NCI-H748 (cell line): ENCODE measurements at regions not wholly inside any gene's neighbourhood (a gene's known extent, or its start where the extent isn't known, plus 50 kb on each side); places are given as distances from the start of the nearest gene placed in this dataset.

Experiments
- DNase-seq: peaks from one replicate; lab custom pipeline; 2025; ENCODE audit not compliant: unreplicated experiment; lab: John Stamatoyannopoulos, UW

DNA sequence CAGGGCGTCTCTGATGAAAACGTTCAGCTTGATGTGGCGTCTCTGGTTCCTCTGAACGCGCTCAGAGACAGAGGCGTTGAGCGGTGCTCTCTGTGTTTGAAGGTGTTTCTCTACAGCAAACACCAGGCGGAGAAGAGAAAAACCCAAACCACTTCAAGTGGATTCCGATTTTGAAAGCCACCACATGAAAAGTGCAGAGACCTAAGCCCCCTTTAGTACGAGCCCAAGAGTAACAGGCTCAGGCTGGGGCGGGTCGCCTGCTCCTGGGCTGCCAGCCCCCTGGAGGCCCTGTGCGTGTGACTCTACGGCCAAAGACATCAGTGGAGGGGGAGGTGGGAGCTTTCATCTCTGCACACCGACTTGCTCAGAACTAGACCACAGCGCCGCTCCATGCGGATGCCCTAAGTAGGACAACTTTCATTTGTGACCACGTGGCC, 328.4 kb downstream of the MAF start:
- DNase-seq, result no peak

DNA sequence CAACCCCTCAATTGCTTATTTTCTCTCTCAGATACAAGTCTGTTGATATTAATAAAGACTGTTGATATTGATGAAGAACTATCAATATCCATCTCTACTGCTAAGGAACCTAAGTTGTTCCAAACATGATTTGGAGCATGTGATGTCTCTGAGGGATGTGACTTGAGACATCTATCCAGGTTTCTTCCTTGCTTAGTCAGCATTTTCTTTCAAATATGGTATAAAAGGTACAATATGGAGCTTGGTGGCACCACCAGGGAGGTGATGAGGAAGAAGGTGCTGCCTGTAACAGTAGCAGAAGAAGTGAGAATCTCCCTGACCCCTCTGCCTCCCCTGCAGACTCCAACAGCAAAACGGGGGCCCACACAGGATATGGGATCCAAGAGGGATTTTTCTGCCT, 329.0 kb downstream of the MAF start:
- no peak for DNase-seq

DNA sequence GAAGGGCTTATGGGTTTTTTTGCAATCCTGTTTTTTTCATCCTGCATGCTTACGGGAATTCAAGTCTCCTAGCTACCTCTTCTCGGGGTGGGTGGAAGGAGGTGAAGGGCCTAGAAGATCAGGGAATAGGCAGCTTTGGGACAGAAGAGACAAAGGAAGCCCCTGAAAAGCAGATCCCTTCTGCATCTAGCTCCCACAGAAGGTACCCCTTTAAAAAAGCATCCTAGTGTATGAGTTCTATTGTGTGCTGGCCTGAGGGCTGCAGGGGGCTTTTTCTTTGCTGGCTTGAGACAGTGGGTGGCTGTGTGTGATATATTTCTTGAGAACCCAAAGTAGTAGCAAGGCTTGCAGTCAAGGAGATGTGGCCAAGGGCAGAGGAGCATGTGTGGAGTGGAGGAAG, 330.5 kb downstream of the MAF start:
- DNase-seq, result no peak

DNA sequence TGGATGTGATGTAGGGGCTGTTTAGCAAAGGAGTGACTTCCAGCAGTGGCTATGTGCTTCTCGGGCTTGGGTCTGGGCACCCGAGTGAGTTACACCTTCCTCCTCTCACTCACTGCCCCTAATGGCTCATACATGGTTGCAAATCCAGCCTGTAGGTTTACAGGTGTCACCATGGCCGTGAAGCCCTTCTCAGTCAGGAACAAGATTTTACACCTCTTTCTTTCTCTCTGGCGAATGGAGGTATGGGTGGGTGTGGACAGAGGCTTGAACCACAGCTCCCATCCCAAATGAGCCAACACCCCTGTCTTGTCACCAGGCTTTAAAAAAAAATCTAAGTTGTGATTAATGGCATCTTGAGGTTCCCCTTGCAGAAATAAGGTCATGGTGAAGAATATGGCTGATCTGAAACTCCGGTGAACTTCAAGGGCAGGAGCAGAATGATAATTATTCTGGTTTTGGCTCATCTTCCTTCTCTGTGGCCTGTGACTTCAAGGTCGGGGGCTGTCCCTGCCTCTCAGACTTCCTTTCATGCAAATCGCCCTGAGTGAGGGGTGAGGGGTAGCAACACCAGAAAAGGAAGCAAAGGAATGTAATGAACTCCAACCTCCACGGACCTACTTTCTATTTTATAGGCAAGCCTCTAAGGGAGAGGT, 331.2 kb downstream of the MAF start:
- no peak for DNase-seq

DNA sequence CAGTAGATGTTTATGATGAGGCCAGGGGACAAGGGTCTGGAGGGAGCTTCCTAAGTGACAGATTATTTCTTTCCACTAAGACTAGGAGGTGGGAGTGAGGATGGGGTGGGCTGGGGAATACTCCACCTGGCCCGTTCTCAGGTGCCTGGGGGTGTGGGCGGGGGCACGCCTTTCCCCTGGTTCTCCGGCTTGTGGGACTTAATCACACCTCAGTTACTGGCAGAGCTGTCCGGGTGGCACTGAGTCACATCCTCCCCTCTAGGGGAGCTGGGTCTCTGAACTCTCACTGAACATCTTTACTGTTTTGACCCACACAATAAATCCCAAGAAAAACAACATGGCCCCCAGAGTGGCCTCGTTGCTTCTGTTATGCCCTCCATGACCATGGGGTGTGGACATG, 332.8 kb downstream of the MAF start:
- DNase-seq, result no peak

DNA sequence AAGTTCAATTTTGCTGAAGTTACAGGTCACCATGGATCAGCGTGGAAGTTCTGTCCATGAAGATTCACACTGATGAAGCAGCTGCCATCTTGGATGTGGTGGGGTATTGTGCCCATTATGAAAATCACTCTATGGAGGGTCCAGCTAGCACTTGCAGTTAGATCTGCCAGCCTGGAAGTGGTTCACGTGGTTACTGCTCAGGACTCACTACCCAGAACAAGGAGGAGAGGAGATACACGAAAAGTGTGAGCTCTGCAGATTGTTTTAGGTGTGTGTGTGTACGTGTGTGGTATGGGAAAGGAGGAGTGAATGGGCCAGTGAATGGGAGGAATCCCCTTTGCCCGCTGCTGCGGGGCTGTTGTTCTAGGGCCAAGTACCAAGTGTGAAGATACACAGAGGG, 333.4 kb downstream of the MAF start:
- no peak for DNase-seq

DNA sequence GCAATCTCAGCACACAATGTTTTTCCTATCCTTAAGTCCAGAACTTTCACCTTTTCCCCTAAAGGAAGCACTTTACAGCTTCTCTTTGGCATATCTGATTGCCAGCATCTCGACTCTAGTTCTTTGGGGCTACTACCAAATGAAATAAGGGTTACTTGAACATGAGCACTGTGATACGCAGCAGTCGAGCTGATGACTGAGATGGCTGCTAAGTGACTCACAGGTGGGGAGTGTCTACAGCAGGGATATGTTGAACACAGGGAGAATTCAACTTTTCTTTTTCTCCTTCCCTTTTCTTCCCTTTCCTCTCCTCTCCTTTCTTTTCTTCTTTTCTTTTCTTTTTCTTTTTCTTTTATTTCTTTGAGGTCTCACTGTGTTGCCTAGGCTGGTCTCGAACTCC, 334.8 kb downstream of the MAF start:
- no peak for DNase-seq

DNA sequence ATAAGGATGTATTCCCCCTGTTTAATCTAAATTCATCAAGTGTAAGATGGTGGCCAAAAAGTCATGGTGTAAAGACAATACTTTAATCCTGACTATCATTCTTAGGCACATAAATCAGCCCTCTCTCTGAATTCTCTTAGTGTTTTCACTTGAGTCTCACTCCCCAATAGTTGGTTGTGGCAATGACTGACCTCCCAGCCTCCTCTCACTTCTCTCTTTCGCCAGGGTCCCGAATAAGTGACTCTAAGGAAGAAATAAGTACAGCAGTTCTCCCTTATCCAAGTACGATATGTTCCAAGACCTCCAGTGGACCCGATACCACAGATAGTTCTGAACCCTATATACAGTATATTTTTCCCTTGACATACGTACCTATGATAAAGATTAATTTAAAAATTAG, 335.3 kb downstream of the MAF start:
- no peak for DNase-seq

DNA sequence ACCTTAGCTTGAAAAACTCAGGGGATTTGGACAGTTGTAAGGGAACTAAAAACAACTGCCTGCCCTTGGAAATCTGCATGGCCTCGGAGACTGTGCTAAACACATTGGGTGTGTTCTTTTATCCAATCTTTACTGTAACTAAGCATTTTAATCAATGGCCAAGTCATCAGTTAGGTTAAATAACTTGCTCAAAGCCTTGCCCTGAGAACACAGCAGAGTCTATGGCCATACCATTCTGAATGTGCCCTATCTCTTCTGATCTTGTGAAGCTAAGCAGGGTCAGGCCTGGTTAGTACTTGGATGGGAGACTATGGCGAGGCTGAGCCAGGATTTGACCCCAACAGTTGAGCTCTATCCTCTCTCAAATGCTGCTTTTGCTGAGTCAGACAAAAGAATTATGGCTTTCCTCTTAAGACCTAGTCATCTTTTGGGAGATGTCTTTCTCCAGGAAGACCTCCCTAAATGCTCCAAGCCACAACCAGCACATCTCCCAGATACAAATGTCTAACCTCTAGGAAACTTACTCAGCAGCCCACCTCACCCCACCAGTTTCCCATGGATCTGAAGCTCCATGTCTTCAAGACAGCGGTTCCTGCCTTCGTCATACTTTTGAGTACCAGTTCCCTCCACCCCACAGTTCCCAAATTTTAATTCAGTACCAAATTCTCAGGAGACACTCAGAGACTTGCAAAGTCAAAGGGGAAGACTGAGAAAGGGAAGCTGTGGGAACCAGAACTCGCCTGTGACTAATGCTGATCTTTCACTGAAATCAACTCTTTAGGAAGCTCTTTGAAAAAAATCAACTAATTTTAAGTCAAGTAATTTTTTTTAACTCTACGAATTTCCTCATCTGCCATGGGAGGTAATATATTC, 336.1 kb downstream of the MAF start:
- DNase-seq, result no peak

DNA sequence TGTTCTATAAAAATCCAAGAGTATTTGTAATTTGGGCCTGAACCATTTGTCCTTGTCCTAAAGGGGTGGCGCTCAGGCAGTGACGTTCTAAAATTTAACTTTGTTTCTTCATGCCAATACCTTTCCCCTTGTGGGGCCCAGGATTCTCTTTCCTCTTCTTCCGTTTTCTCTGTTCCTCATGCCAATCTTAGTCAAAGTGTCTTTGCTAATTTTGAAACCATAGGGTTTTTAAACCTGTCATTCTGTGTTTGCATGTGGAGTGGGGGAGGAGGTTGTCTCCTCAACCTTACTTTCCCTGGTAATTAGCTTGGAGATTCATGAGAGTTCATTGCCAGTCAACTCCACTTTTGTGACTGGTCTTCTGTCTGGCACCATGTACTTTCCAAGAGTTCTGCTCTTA, 337.1 kb downstream of the MAF start:
- DNase-seq, result no peak
